ENCODE measurements at regions not wholly inside any gene's neighbourhood (a gene's known extent, or its start where the extent isn't known, plus 50 kb on each side); places are given as distances from the start of the nearest gene placed in this dataset.

GRCh38 chr11:80529726-80530125, 1088.9 kb upstream of the TENM4 start:
- H3F3A ChIP-seq (ENCODE audit: control insufficient read depth, insufficient read depth): no peaks in the 10 kb centered on the region
- TF ChIP-seq EZH2phosphoT487 (IDR thresholded peaks at IDR 0.05; ENCODE audit: borderline replicate concordance, low read length): no peak
- TF ChIP-seq CTCF (IDR thresholded peaks at IDR 0.05; ENCODE audit: low read depth, low read length, poor library complexity, severe bottlenecking): no peak

GRCh38 chr11:80525663-80526405, 1085.0 kb upstream of the TENM4 start:
- Histone ChIP-seq H3K4me2 (ENCODE audit: low read length) (no peak overlapping the region), H3K4me3 (ENCODE audit: low read length) (no peak overlapping the region), H3K9me2 (replicated peaks; ENCODE audit: control insufficient read depth, low read length) (no peaks in the 10 kb centered on the region), H4K20me1 (ENCODE audit: control insufficient read depth, insufficient read depth, low read depth, low read length) (no peaks in the 10 kb centered on the region), H3K36me3 (ENCODE audit: control insufficient read depth, low read length) (no peaks in the 10 kb centered on the region), H3K4me1 (ENCODE audit: control insufficient read depth, low read length) (no peaks in the 10 kb centered on the region), H3K27me3 (ENCODE audit: control insufficient read depth, low read length) (no peaks in the 10 kb centered on the region), H3K9me3 (ENCODE audit: control insufficient read depth, insufficient read depth, low read length) (no peaks in the 10 kb centered on the region; the same call in 1 of the 2 replicates), H3K27ac (ENCODE audit: low read depth, low read length) (no peak overlapping the region), H3F3A (ENCODE audit: control insufficient read depth, insufficient read depth) (no peaks in the 10 kb centered on the region), H3K79me2 (ENCODE audit: control insufficient read depth, low read length) (no peaks in the 10 kb centered on the region)
- TF ChIP-seq CTCF (IDR thresholded peaks at IDR 0.05; ENCODE audit: low read depth, low read length, poor library complexity, severe bottlenecking) (no peak), EZH2phosphoT487 (IDR thresholded peaks at IDR 0.05; ENCODE audit: borderline replicate concordance, low read length) (no peak)

More at GRCh38 chr11:80529726-80530125, 1088.9 kb upstream of the TENM4 start:
- H3K27me3 ChIP-seq (ENCODE audit: control insufficient read depth, low read length): no peaks in the 10 kb centered on the region
- H3K9me2 ChIP-seq (replicated peaks; ENCODE audit: control insufficient read depth, low read length): no peaks in the 10 kb centered on the region
- H3K4me3 ChIP-seq (ENCODE audit: low read length): no peak overlapping the region
- H3K36me3 ChIP-seq (ENCODE audit: control insufficient read depth, low read length): no peaks in the 10 kb centered on the region
- H3K4me1 ChIP-seq (ENCODE audit: control insufficient read depth, low read length): no peaks in the 10 kb centered on the region
- H3K9me3 ChIP-seq (ENCODE audit: control insufficient read depth, insufficient read depth, low read length): no peaks in the 10 kb centered on the region; the same call in 1 of the 2 replicates
- H3K4me2 ChIP-seq (ENCODE audit: low read length): no peak overlapping the region
- H3K27ac ChIP-seq (ENCODE audit: low read depth, low read length): no peak overlapping the region
- no peaks in the 10 kb centered on the region for H4K20me1 ChIP-seq (ENCODE audit: control insufficient read depth, insufficient read depth, low read depth, low read length)
- H3K79me2 ChIP-seq (ENCODE audit: control insufficient read depth, low read length): no peaks in the 10 kb centered on the region

- Histone ChIP-seq H3F3A (ENCODE audit: control insufficient read depth, insufficient read depth) (no peaks in the 10 kb centered on the region), H3K4me3 (ENCODE audit: low read length) (no peak overlapping the region)
These were observed 1083.5 kb upstream of the TENM4 start for GRCh38 chr11:80524349-80524748.

More at GRCh38 chr11:80524349-80524748, 1083.5 kb upstream of the TENM4 start:
- Histone ChIP-seq H3K27me3 (ENCODE audit: control insufficient read depth, low read length) (no peaks in the 10 kb centered on the region), H3K27ac (ENCODE audit: low read depth, low read length) (no peak overlapping the region), H3K4me2 (ENCODE audit: low read length) (no peak overlapping the region), H3K9me2 (replicated peaks; ENCODE audit: control insufficient read depth, low read length) (no peaks in the 10 kb centered on the region), H3K79me2 (ENCODE audit: control insufficient read depth, low read length) (no peaks in the 10 kb centered on the region), H3K36me3 (ENCODE audit: control insufficient read depth, low read length) (no peaks in the 10 kb centered on the region), H3K9me3 (ENCODE audit: control insufficient read depth, insufficient read depth, low read length) (no peaks in the 10 kb centered on the region; the same call in 1 of the 2 replicates), H3K4me1 (ENCODE audit: control insufficient read depth, low read length) (no peaks in the 10 kb centered on the region), H4K20me1 (ENCODE audit: control insufficient read depth, insufficient read depth, low read depth, low read length) (no peaks in the 10 kb centered on the region)
- TF ChIP-seq EZH2phosphoT487 (IDR thresholded peaks at IDR 0.05; ENCODE audit: borderline replicate concordance, low read length) (no peak), CTCF (IDR thresholded peaks at IDR 0.05; ENCODE audit: low read depth, low read length, poor library complexity, severe bottlenecking) (no peak)
